ENCODE measurements at regions not wholly inside any gene's neighbourhood (a gene's known extent, or its start where the extent isn't known, plus 50 kb on each side); places are given as distances from the start of the nearest gene placed in this dataset.

- H3K9me3 ChIP-seq = no peaks in the 10 kb centered on the region
- WGBS = 81% methylated on average over 2 of the region's 2 CpGs
- intact Hi-C loops (cut with DNase I) = no loop called here
Measured at GRCh38 chr2:34848132-34848531, 1249.0 kb upstream of the FAM98A start.

GRCh38 chr2:34844629-34845028 is 1245.5 kb upstream of the FAM98A start:
- intact Hi-C loops (cut with DNase I) = no loop called here
- DNase-seq (ENCODE audit: low spot score) = no peak
- TF ChIP-seq CTCF (IDR thresholded peaks at IDR 0.05) (no peak), POLR2A (IDR thresholded peaks at IDR 0.05) (no peak), POLR2AphosphoS5 (IDR thresholded peaks at IDR 0.05) (no peak)
- no peaks in the 10 kb centered on the region for H3K27me3 ChIP-seq (replicated peaks; ENCODE audit: insufficient read depth)
- no peak overlapping the region for H3K4me3 ChIP-seq
- no peak overlapping the region for H3K27ac ChIP-seq
- H3K4me1 ChIP-seq (replicated peaks) = no peaks in the 10 kb centered on the region
- H3K9me3 ChIP-seq = no peaks in the 10 kb centered on the region
- no peaks in the 10 kb centered on the region for H3K36me3 ChIP-seq

More at GRCh38 chr2:34848132-34848531, 1249.0 kb upstream of the FAM98A start:
- H3K4me1 ChIP-seq (replicated peaks) = no peaks in the 10 kb centered on the region
- H3K27me3 ChIP-seq (replicated peaks; ENCODE audit: insufficient read depth) = no peaks in the 10 kb centered on the region
- no peak overlapping the region for H3K4me3 ChIP-seq
- no peak overlapping the region for H3K27ac ChIP-seq
- TF ChIP-seq POLR2A (IDR thresholded peaks at IDR 0.05) (no peak), POLR2AphosphoS5 (IDR thresholded peaks at IDR 0.05) (no peak), CTCF (IDR thresholded peaks at IDR 0.05) (no peak)
- H3K36me3 ChIP-seq = no peaks in the 10 kb centered on the region
- DNase-seq (ENCODE audit: low spot score) = no peak

GRCh38 chr2:34838408-34838807 is 1239.3 kb upstream of the FAM98A start:
- WGBS = 90% methylated on average over 3 of the region's 3 CpGs
- H3K4me3 ChIP-seq = no peak overlapping the region
- H3K36me3 ChIP-seq = no peaks in the 10 kb centered on the region
- TF ChIP-seq POLR2AphosphoS5 (IDR thresholded peaks at IDR 0.05) = no peak
- no peak for TF ChIP-seq POLR2A (IDR thresholded peaks at IDR 0.05)
- TF ChIP-seq CTCF (IDR thresholded peaks at IDR 0.05) = no peak
- H3K4me1 ChIP-seq (replicated peaks) = no peaks in the 10 kb centered on the region
- no peak for DNase-seq (ENCODE audit: low spot score)
- intact Hi-C loops (cut with DNase I) = no loop called here
- no peak overlapping the region for H3K27ac ChIP-seq
- no peaks in the 10 kb centered on the region for H3K27me3 ChIP-seq (replicated peaks; ENCODE audit: insufficient read depth)
- H3K9me3 ChIP-seq = no peaks in the 10 kb centered on the region

DNA sequence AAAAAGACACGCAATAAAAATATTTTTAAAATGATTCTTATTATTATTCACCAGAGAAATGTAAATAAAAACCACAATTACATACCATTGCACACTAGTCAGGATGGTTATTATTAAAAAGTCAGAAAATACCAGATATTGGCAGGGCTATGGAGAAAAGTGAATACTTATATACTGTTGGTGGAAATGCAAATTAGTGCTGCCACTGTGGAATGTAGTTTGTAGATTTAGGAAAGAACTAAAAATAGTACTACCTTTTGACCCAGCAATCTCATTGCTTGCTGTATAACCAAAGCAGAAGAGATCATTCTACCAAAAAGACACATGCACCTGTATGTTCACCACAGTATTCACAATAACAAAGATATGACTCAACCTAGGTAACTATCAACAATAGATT is 1237.3 kb upstream of the FAM98A start:
- 71% methylated on average over 1 of the region's 1 CpG for WGBS
- TF ChIP-seq CTCF (IDR thresholded peaks at IDR 0.05) = no peak
- Histone ChIP-seq H3K36me3 (no peaks in the 10 kb centered on the region), H3K4me3 (no peak overlapping the region), H3K9me3 (no peaks in the 10 kb centered on the region), H3K27ac (no peak overlapping the region), H3K4me1 (replicated peaks) (no peaks in the 10 kb centered on the region), H3K27me3 (replicated peaks; ENCODE audit: insufficient read depth) (no peaks in the 10 kb centered on the region)
- DNase-seq (ENCODE audit: low spot score) = no peak
- intact Hi-C loops (cut with DNase I) = no loop called here

- 89% methylated on average over 4 of the region's 4 CpGs for WGBS
- H3K9me3 ChIP-seq = no peaks in the 10 kb centered on the region
- no peak for TF ChIP-seq POLR2A (IDR thresholded peaks at IDR 0.05)
- no peak for TF ChIP-seq POLR2AphosphoS5 (IDR thresholded peaks at IDR 0.05)
- TF ChIP-seq CTCF (IDR thresholded peaks at IDR 0.05) = no peak
- H3K4me1 ChIP-seq (replicated peaks) = no peaks in the 10 kb centered on the region
- intact Hi-C loops (cut with DNase I) = no loop called here
- no peak for DNase-seq (ENCODE audit: low spot score)
- no peaks in the 10 kb centered on the region for H3K36me3 ChIP-seq
- H3K27me3 ChIP-seq (replicated peaks; ENCODE audit: insufficient read depth) = no peaks in the 10 kb centered on the region
- H3K4me3 ChIP-seq = no peak overlapping the region
- H3K27ac ChIP-seq = no peak overlapping the region
Measured at GRCh38 chr2:34831096-34831495, 1232.0 kb upstream of the FAM98A start.

Data from prostate gland (tissue), 2 donors.